Sigmoid colon (tissue), 4 donors: ENCODE measurements at regions not wholly inside any gene's neighbourhood (a gene's known extent, or its start where the extent isn't known, plus 50 kb on each side); places are given as distances from the start of the nearest gene placed in this dataset.

ENCODE experiments used
- EP300 ChIP-seq, 4 donors: sonication (generic); formaldehyde crosslinking; IDR thresholded peaks; one replicate each; pipeline ENCODE4 v1.6.1; 2017; ENCODE audit warnings: antibody characterized with exemption in 4 of 4
- POLR2AphosphoS5 ChIP-seq, 4 donors: sonication (generic); formaldehyde crosslinking; IDR thresholded peaks; one replicate each; pipeline ENCODE4 v1.6.1; 2017; ENCODE audit warnings: antibody characterized with exemption in 4 of 4
- TF ChIP-seq, protein P1 (sequence below), 4 experiments: fragments of 450-650 bp in 3 of 4; fragments of 200-600 bp in 1 of 4; IDR thresholded peaks; one replicate each; pipeline ENCODE4 v1.5.1; 2016 to 2019; ENCODE audit warnings: antibody characterized with exemption in 4 of 4, mild to moderate bottlenecking in 3 of 4, moderate library complexity in 2 of 4

DNA sequence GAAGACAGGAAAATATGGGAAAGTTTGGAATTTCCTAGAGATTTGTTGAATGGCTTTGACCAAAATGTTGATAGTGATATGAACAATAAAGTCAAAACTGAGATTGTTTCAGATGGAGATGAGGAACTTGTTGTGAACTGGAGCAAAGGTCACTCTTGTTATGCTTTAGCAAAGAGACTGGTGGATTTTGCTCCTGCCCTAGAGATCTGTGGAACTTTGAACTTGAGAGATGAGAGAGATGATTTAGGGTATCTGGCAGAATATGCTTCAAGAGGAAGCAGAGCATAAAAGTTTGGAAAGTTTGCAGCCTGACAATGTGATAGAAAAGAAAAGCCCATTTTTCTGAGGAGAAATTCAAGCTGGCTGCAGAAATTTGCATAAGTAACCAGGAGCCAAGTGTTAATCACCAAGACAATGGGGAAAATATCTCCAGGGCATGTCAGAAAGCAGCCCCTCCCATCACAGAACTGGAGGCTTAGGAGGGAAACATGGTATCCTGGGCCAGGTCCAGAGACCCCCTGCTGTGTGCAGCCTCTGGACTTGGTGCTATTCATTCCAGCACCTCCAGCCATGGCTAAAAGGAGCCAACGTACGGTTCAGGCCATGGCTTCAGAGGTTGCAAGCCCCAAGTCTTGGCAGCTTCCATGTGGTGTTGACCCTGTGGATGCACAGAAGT, 114.3 kb upstream of the STARD4 start:
- TF ChIP-seq EP300 (IDR thresholded peaks at IDR 0.05) (no peak), POLR2AphosphoS5 (IDR thresholded peaks at IDR 0.05) (no peak)
- TF ChIP-seq, protein P1, sequence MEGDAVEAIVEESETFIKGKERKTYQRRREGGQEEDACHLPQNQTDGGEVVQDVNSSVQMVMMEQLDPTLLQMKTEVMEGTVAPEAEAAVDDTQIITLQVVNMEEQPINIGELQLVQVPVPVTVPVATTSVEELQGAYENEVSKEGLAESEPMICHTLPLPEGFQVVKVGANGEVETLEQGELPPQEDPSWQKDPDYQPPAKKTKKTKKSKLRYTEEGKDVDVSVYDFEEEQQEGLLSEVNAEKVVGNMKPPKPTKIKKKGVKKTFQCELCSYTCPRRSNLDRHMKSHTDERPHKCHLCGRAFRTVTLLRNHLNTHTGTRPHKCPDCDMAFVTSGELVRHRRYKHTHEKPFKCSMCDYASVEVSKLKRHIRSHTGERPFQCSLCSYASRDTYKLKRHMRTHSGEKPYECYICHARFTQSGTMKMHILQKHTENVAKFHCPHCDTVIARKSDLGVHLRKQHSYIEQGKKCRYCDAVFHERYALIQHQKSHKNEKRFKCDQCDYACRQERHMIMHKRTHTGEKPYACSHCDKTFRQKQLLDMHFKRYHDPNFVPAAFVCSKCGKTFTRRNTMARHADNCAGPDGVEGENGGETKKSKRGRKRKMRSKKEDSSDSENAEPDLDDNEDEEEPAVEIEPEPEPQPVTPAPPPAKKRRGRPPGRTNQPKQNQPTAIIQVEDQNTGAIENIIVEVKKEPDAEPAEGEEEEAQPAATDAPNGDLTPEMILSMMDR (IDR thresholded peaks at IDR 0.05) = no peak
